GM21360 (cell line): ENCODE measurements at regions not wholly inside any gene's neighbourhood (a gene's known extent, or its start where the extent isn't known, plus 50 kb on each side); places are given as distances from the start of the nearest gene placed in this dataset.
"Not testable (repeated sequence)": the region's sequence is repeated elsewhere in the genome, so short reads cannot be mapped to it uniquely, and the experiment has no call there.

Source experiments
- ATAC-seq: cut with Tn5 transposase; IDR thresholded peaks from one replicate; pipeline ENCODE4 v1.9.1; 2021; ENCODE audit warnings: mild to moderate bottlenecking, moderate library complexity; ENCODE audit not compliant: unreplicated experiment

DNA sequence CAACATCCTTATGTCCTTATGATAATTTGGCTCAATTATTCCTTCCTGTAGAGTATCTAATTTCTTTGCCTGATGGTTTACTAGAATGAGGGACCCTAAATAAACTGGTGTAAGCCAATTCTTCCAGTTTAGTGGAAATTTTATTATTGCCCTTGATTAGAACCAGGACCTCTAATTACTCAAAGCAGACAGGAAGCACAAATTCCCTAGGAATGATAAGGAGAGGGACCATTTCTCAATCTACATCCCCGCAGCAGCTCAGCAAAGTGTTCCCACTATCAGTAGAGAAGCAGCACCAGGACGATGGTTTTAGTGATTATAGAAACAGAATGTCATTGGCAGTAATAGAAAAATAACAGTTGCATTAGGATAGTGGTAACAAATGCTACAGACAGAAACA, 97.1 kb downstream of the PLPPR4 start:
- no peak for ATAC-seq

- no peak for ATAC-seq
Measured at GRCh38 chr1:99363531-99363930, 99.2 kb downstream of the PLPPR4 start.

DNA sequence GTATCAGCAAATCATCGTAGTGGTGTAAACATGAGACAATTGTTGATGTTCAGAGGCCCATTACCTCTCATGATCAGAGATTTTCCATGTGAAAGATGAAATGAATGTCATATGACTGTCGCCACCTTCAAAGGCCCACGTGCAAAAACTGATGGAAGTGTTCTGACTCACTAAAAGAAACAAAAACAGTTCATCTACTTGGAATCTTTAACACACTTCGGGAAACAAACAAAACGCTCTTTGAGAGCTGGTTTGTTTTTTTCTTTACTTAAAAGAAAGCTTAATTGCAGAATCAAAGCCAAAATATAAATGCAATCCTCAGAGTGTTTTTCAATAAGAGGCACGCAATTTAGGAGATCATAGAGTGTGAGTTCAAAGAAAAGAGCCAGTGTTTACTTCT, 100.8 kb downstream of the PLPPR4 start:
- no peak for ATAC-seq

- no peak for ATAC-seq
Measured at GRCh38 chr1:99365545-99365944, 101.3 kb downstream of the PLPPR4 start.

GRCh38 chr1:99369154-99369553, 104.9 kb downstream of the PLPPR4 start:
- no peak for ATAC-seq

DNA sequence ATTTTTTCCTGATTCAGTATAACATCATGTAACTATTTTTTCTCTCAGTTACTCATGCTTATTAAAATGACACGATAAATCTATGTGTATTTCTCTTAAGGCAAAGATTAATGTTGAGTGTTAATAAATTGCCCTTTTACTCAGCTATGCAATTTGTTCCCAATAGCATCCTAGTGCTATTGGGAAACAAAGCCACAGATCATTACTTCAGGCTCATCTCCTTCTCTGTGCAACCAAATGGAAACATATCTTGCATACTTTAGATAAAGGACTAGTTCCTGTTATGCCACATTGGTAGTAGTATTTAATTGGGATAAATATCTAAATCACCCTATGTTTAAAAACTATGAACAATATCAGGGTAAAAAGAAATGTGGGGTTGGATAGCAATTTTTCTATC, 106.2 kb downstream of the PLPPR4 start:
- no peak for ATAC-seq

DNA sequence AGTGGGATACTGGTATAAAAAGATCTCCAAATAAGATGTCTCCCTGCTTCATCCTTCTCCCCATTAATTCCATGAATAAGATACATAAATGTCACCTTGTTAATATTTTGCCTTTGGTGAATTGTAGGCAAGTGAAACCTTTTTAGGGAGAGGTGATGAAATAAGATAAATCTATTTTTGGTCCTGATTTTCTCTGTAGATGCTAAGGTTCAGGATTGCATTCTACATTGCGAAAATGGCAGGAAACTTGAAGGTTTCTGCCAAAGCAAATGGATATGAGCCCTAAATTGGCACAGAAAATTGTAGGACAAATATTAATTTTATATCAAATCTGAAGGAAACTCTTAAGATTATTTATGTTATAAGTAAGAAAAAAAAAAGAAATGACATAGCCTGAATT, 107.1 kb downstream of the PLPPR4 start:
- ATAC-seq, result no peak

GRCh38 chr1:99374109-99374508, 109.8 kb downstream of the PLPPR4 start:
- ATAC-seq, result no peak

DNA sequence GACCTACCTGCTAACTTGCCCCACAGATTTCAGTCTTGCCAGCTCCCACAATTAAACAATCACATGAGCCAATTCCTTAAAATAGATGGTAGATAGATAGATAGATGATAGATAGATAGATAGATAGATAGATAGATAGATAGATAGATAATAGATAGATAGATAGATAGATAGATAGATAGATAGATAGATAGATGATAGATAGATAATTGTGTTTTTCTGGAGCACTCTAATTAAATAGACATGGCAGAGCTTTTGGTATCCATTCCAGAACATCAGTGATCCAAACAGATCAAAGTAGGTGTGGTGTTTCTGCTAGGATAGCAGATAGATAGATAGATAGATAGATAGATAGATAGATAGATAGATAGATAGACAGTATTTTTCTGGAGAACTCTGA, 110.4 kb downstream of the PLPPR4 start:
- ATAC-seq, result not testable (repeated sequence)

GRCh38 chr1:99384021-99384420, 119.7 kb downstream of the PLPPR4 start:
- no peak for ATAC-seq

GRCh38 chr1:99385852-99386251, 121.6 kb downstream of the PLPPR4 start:
- ATAC-seq, result no peak

DNA sequence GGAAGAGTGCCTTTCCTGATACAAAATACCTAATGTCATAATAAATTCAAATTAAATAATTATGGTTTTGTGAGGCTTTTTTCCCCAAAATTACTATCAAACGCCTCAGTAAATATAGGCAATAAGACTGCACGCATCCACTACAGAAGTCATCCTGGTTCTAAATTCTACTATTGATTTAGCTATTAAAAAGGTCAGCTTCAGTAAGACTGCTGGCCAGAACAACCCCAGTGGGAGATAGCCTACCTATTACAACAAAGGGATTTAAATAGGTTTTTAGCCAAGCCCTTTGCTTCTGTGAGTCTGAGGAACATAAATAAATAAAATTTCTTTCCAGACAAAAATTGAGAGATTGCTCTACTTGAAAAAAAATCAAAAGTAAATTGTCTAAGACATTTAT, 132.1 kb downstream of the PLPPR4 start:
- no peak for ATAC-seq

DNA sequence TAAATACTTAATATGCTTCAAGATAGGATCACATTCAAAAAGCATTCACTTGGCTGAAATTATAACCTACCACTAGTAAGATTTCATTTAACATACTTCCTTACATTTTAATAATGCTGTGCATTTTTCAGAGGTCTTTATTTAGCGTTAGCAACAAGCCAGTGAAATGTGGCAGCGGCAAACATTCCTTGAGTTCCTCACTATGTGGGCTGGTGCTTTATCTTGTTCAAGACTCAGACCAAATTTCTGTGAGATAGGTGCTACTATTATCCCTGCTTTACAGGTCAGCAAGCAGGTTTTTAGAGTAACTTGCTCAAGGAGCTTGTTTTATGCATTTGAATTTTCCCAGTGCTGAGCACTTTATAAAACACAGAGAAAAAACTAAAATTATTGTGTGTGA, 132.7 kb downstream of the PLPPR4 start:
- ATAC-seq, result no peak

GRCh38 chr1:99397863-99398262, 133.6 kb downstream of the PLPPR4 start:
- no peak for ATAC-seq

DNA sequence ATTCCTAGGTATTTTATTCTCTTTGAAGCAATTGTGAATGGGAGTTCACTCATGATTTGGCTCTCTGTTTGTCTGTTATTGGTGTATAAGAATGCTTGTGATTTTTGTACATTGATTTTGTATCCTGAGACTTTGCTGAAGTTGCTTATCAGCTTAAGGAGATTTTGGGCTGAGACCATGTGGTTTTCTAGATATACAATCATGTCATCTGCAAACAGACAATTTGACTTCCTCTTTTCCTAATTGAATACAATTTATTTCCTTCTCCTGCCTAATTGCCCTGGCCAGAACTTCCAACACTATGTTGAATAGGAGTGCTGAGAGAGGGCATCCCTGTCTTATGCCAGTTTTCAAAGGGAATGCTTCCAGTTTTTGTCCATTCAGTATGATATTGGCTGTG, 137.3 kb downstream of the PLPPR4 start:
- not testable (repeated sequence) for ATAC-seq

- not testable (repeated sequence) for ATAC-seq
Measured at GRCh38 chr1:99404399-99404798, 140.1 kb downstream of the PLPPR4 start.

DNA sequence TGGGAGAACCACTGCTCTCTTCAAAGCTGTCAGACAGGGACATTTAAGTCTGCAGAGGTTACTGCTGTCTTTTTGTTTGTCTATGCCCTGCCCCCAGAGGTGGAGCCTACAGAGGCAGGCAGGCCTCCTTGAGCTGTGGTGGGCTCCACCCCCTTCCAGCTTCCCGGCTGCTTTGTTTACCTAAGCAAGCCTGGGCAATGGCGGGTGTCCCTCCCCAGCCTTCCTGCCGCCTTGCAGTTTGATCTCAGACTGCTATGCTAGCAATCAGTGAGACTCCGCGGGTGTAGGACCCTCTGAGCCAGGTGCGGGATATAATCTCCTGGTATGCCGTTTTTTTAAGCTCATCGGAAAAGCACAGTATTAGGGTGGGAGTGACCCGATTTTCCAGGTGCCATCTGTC, 141.0 kb downstream of the PLPPR4 start:
- ATAC-seq, result not testable (repeated sequence)

DNA sequence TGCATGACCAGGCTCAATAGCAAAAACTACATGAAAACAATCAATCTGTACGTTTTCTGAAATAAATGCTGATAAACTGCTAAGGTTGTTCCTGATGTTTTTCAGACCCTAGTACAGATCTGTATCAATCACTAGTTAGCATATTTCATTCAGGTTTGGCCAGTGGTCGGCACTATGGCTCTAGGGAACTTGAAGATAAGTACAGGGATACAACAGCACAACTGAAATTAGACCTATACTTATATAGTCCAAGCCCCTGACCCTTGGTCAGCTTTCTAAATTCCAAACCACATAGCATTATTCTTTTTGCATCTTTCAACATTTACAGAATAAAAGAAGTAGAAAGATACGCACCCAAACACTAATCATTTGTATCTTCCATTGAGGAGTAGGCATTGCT, 142.7 kb downstream of the PLPPR4 start:
- no peak for ATAC-seq

DNA sequence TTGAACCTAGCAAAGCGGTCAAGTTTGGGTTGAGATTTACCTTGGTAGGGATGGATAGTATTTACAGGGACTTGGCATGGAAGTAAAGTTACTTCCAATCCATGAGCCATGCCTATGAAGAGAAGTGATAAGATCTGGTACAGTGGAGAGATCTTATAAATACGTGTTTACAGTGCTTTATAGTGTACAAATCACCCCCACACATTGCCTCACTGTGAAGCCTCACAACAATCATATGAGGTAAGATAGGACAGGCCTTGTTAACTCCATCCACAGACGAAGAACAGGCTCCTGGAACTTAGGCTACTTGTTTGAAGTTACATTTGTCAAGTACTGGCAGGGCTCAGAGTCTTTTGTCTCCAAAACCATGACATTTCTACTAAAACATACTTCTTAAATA, 159.8 kb downstream of the PLPPR4 start:
- ATAC-seq, result no peak

DNA sequence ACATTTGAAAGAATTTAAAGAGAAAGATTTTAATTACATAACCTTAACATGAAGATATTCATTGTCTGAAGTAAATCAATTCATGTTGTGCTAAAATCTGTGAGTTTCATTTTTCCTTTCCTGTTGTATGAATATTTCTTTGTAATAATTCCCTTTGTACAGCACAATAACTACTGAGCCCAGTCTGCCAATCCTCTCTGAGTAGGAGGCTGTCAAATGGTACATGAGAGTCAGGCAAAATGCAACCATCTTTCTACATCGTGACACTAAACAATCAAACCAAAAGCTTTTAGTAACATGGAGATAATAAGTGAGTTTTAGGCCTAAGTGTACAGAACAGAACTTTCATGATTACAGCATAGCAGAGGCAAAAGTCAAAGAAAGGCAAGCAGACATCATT, 165.5 kb downstream of the PLPPR4 start:
- ATAC-seq, result no peak

GRCh38 chr1:99438656-99439230, 174.5 kb downstream of the PLPPR4 start:
- ATAC-seq, result no peak

- no peak for ATAC-seq
Measured at GRCh38 chr1:99439433-99440075, 175.3 kb downstream of the PLPPR4 start.
